Cortex of kidney (tissue), 1 donor: ENCODE measurements at regions not wholly inside any gene's neighbourhood (a gene's known extent, or its start where the extent isn't known, plus 50 kb on each side); places are given as distances from the start of the nearest gene placed in this dataset.

ENCODE experiments used
- DNase-seq: peaks from one replicate; lab custom pipeline; 2025; lab: John Stamatoyannopoulos, UW

- no peak for DNase-seq
These were observed 207.4 kb upstream of the HES1 start for GRCh38 chr3:193928354-193929209.

- no peak for DNase-seq
These were observed 206.6 kb upstream of the HES1 start for GRCh38 chr3:193929373-193929772.

- no peak for DNase-seq
These were observed 205.9 kb upstream of the HES1 start for GRCh38 chr3:193929921-193930646.

GRCh38 chr3:193932136-193932535 is 203.8 kb upstream of the HES1 start:
- no peak for DNase-seq

GRCh38 chr3:193932576-193932975 is 203.4 kb upstream of the HES1 start:
- DNase-seq: no peak

- DNase-seq: no peak
These were observed 202.5 kb upstream of the HES1 start for GRCh38 chr3:193933451-193933850.

- DNase-seq: no peak
These were observed 200.0 kb upstream of the HES1 start for GRCh38 chr3:193935916-193936315.

GRCh38 chr3:193938613-193939012 is 197.3 kb upstream of the HES1 start:
- DNase-seq: no peak

- DNase-seq: no peak
These were observed 196.4 kb upstream of the HES1 start for GRCh38 chr3:193939527-193939926.

GRCh38 chr3:193940526-193940925 is 195.4 kb upstream of the HES1 start:
- DNase-seq: no peak

- no peak for DNase-seq
These were observed 194.5 kb upstream of the HES1 start for GRCh38 chr3:193941486-193941885.

- DNase-seq: no peak
These were observed 193.4 kb upstream of the HES1 start for GRCh38 chr3:193942516-193943055.

- no peak for DNase-seq
These were observed 192.7 kb upstream of the HES1 start for GRCh38 chr3:193943200-193943599.

GRCh38 chr3:193943851-193944517 is 192.0 kb upstream of the HES1 start:
- no peak for DNase-seq

- DNase-seq: no peak
These were observed 191.4 kb upstream of the HES1 start for GRCh38 chr3:193944518-193944884.

GRCh38 chr3:193945143-193945542 is 190.8 kb upstream of the HES1 start:
- no peak for DNase-seq

GRCh38 chr3:193946945-193947344 is 189.0 kb upstream of the HES1 start:
- no peak for DNase-seq

GRCh38 chr3:193947596-193947995 is 188.4 kb upstream of the HES1 start:
- DNase-seq: no peak

GRCh38 chr3:193948459-193948858 is 187.5 kb upstream of the HES1 start:
- DNase-seq: no peak

GRCh38 chr3:193951859-193952258 is 184.1 kb upstream of the HES1 start:
- no peak for DNase-seq

- no peak for DNase-seq
These were observed 181.2 kb upstream of the HES1 start for GRCh38 chr3:193954752-193955151.

GRCh38 chr3:193955719-193956118 is 180.2 kb upstream of the HES1 start:
- DNase-seq: no peak

- no peak for DNase-seq
These were observed 176.1 kb upstream of the HES1 start for GRCh38 chr3:193959861-193960260.
